NCI-H1694 treated with DMSO at 0.1 percent for 48 hours (cell line): ENCODE measurements at regions not wholly inside any gene's neighbourhood (a gene's known extent, or its start where the extent isn't known, plus 50 kb on each side); places are given as distances from the start of the nearest gene placed in this dataset.

Experiments used
- DNase-seq: peaks from one replicate; lab custom pipeline; 2025; lab: John Stamatoyannopoulos, UW

GRCh38 chr6:147861696-147862095, 353.2 kb downstream of the SAMD5 start:
- no peak for DNase-seq

GRCh38 chr6:147867433-147868226, 359.1 kb downstream of the SAMD5 start:
- no peak for DNase-seq

GRCh38 chr6:147868427-147869190, 360.1 kb downstream of the SAMD5 start:
- no peak for DNase-seq

- no peak for DNase-seq
Observed at GRCh38 chr6:147869201-147869600, 360.7 kb downstream of the SAMD5 start.

- DNase-seq: no peak
Observed at GRCh38 chr6:147869869-147870268, 361.4 kb downstream of the SAMD5 start.

GRCh38 chr6:147870506-147871110, 362.1 kb downstream of the SAMD5 start:
- no peak for DNase-seq

- DNase-seq: no peak
Observed at GRCh38 chr6:147872002-147872401, 363.5 kb downstream of the SAMD5 start.

- no peak for DNase-seq
Observed at GRCh38 chr6:147873816-147874215, 365.3 kb downstream of the SAMD5 start.

- no peak for DNase-seq
Observed at GRCh38 chr6:147874322-147874721, 365.8 kb downstream of the SAMD5 start.

- no peak for DNase-seq
Observed at GRCh38 chr6:147879031-147879580, 370.6 kb downstream of the SAMD5 start.

- DNase-seq: no peak
Observed at GRCh38 chr6:147881432-147881831, 372.9 kb downstream of the SAMD5 start.

GRCh38 chr6:147888374-147888773, 379.9 kb downstream of the SAMD5 start:
- DNase-seq: no peak

- DNase-seq: no peak
Observed at GRCh38 chr6:147891671-147892070, 383.2 kb downstream of the SAMD5 start.

GRCh38 chr6:147892476-147892875, 384.0 kb downstream of the SAMD5 start:
- no peak for DNase-seq

GRCh38 chr6:147895272-147895671, 386.8 kb downstream of the SAMD5 start:
- DNase-seq: no peak

- DNase-seq: no peak
Observed at GRCh38 chr6:147900247-147900830, 391.8 kb downstream of the SAMD5 start.

GRCh38 chr6:147903321-147903720, 394.8 kb downstream of the SAMD5 start:
- DNase-seq: no peak

GRCh38 chr6:147903931-147904330, 395.4 kb downstream of the SAMD5 start:
- no peak for DNase-seq

- DNase-seq: no peak
Observed at GRCh38 chr6:147904416-147904815, 395.9 kb downstream of the SAMD5 start.

- DNase-seq: no peak
Observed at GRCh38 chr6:147905711-147906110, 397.2 kb downstream of the SAMD5 start.

- no peak for DNase-seq
Observed at GRCh38 chr6:147906361-147906760, 397.9 kb downstream of the SAMD5 start.

GRCh38 chr6:147909640-147910039, 401.1 kb downstream of the SAMD5 start:
- no peak for DNase-seq
